ENCODE measurements at regions not wholly inside any gene's neighbourhood (a gene's known extent, or its start where the extent isn't known, plus 50 kb on each side); places are given as distances from the start of the nearest gene placed in this dataset.

DNA sequence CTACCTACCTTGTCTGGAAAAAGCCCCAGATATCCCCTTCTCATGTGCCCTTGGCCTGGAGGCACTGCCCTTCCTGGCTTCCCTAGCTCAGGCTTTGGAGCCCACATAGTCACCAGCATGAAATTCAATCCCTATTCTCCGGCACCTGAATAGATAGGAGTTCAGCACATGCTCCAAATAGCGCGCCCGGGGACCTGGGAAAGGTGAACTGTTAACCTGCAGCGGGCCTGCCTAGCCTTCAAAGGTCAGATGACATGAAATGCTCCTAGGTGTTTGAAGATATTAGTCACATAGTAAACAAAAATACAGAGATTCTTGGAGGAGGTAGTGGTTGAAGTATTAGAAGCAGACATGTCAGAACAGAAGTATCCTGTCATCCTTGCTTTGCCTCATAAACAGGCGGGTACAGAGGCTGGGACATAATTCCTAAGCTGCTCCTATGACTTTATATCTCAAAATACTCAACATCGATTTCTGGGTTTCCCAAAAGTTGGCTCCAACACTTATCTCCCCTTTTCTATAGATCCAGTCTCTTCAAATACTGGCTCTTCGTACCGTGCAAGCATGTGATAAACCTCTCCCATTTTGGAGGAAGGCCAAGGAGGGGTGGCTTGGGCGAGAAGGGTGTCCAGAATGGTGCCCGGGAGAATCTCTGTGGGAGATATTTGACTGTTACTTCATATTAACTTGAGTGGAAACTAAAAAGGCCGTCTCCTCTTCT lies 88.0 kb upstream of the ANKH start:
- Histone ChIP-seq H3K4me3 (ENCODE audit: insufficient read depth, low read depth, low read length) (no peak overlapping the region), H4K91ac (ENCODE audit: insufficient read depth, low read depth, low read length) (no peak overlapping the region), H4K20me1 (ENCODE audit: insufficient read depth, low read length) (no peaks in the 10 kb centered on the region), H4K8ac (ENCODE audit: low read depth in 2 of 2, low read length in 2 of 2) (no peak overlapping the region), H3K9me3 (ENCODE audit: control insufficient read depth, insufficient read depth, low read length) (no peaks in the 10 kb centered on the region), H3K14ac (replicated peaks; ENCODE audit: low read depth, low read length) (no peak overlapping the region), H3K36me3 (ENCODE audit: control insufficient read depth, insufficient read depth, low read length) (no peaks in the 10 kb centered on the region), H3K56ac (ENCODE audit: extremely low read depth, insufficient read depth, low read length) (no peak overlapping the region), H3K9me1 (ENCODE audit: insufficient read depth, low read length) (no peaks in the 10 kb centered on the region), H4K5ac (ENCODE audit: low read depth, low read length) (no peak overlapping the region), H2BK15ac (ENCODE audit: low read depth, low read length) (no peak overlapping the region), H2BK5ac (ENCODE audit: low read depth, low read length, poor library complexity, severe bottlenecking) (no peak overlapping the region), H2BK120ac (ENCODE audit: low read depth, low read length) (no peak overlapping the region), H2AK9ac (replicated peaks; ENCODE audit: low read depth, low read length, poor library complexity) (no peak overlapping the region), H3K4ac (ENCODE audit: low read depth, low read length) (no peak overlapping the region), H2AK5ac (ENCODE audit: low read depth, low read length) (no peak overlapping the region), H2BK20ac (ENCODE audit: low read depth, low read length) (no peak overlapping the region), H3K27me3 (ENCODE audit: control insufficient read depth, insufficient read depth, low read length) (peaks cover 9% of the 10 kb centered on the region), H3K79me1 (ENCODE audit: low read depth in 1 of 2, low read length in 2 of 2) (no peaks in the 10 kb centered on the region), H3K4me2 (ENCODE audit: low read depth, low read length) (no peak overlapping the region), H3K4me1 (ENCODE audit: control insufficient read depth, insufficient read depth, low read length) (no peaks in the 10 kb centered on the region), H3K23ac (ENCODE audit: low read depth, low read length) (no peak overlapping the region), H2AFZ (replicated peaks; ENCODE audit: low read length, poor library complexity) (no peak overlapping the region), H3K27ac (ENCODE audit: insufficient read depth, low read length) (no peak overlapping the region), H3K9ac (ENCODE audit: low read depth, low read length) (no peak overlapping the region), H3K18ac (ENCODE audit: low read depth, low read length) (no peak overlapping the region)
- BruUV-seq (replicated peaks) = no TSS peak
- no peak for TF ChIP-seq MXI1 (IDR thresholded peaks at IDR 0.05; ENCODE audit: borderline replicate concordance, low read depth, low read length)
- TF ChIP-seq FOS (IDR thresholded peaks at IDR 0.05; ENCODE audit: low read depth, low read length) = no peak
- no peak for TF ChIP-seq RCOR1 (IDR thresholded peaks at IDR 0.05; ENCODE audit: insufficient replicate concordance, low read length)
- no peak for TF ChIP-seq ELK1 (IDR thresholded peaks at IDR 0.05; ENCODE audit: borderline replicate concordance, low read depth, low read length)
- TF ChIP-seq MAZ (IDR thresholded peaks at IDR 0.05; ENCODE audit: borderline replicate concordance, low read depth, low read length) = no peak
- TF ChIP-seq RAD21 (IDR thresholded peaks at IDR 0.05; ENCODE audit: low read length) = no peak
- TF ChIP-seq, protein P1, sequence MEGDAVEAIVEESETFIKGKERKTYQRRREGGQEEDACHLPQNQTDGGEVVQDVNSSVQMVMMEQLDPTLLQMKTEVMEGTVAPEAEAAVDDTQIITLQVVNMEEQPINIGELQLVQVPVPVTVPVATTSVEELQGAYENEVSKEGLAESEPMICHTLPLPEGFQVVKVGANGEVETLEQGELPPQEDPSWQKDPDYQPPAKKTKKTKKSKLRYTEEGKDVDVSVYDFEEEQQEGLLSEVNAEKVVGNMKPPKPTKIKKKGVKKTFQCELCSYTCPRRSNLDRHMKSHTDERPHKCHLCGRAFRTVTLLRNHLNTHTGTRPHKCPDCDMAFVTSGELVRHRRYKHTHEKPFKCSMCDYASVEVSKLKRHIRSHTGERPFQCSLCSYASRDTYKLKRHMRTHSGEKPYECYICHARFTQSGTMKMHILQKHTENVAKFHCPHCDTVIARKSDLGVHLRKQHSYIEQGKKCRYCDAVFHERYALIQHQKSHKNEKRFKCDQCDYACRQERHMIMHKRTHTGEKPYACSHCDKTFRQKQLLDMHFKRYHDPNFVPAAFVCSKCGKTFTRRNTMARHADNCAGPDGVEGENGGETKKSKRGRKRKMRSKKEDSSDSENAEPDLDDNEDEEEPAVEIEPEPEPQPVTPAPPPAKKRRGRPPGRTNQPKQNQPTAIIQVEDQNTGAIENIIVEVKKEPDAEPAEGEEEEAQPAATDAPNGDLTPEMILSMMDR (conservative IDR thresholded peaks at IDR 0.05; ENCODE audit: low read depth, low read length) = no peak
- no peak for TF ChIP-seq POLR2A (IDR thresholded peaks at IDR 0.05; ENCODE audit: low read depth, low read length)
- WGBS, 2 experiments (ENCODE audit: extremely low coverage in 2 of 2, insufficient read length in 1 of 2) = no CpG with 5 or more reads among the region's 12 CpGs
- intact Hi-C loops (cut with micrococcal nuclease) (no loop called here), dilution Hi-C loops (cut with HindIII; ENCODE audit: low sequenced_read_pairs, unreplicated experiment) (no loop called here), in situ Hi-C loops (cut with MboI; ENCODE audit: low sequenced_read_pairs) (no loop called here)
- POLR2A ChIA-PET (ENCODE audit: unreplicated experiment) = no interaction called here
- no peak for DNase-seq
- CTCF ChIA-PET = no interaction called here
- no peak for ATAC-seq (ENCODE audit: low read depth)

Data from IMR-90 (cell line).